GM18498 (cell line): ENCODE measurements at regions not wholly inside any gene's neighbourhood (a gene's known extent, or its start where the extent isn't known, plus 50 kb on each side); places are given as distances from the start of the nearest gene placed in this dataset.

ENCODE experiments used
- ATAC-seq: cut with Tn5 transposase; IDR thresholded peaks from one replicate; pipeline ENCODE4 v1.9.1; 2021; ENCODE audit warnings: mild to moderate bottlenecking, moderate library complexity; ENCODE audit not compliant: unreplicated experiment

DNA sequence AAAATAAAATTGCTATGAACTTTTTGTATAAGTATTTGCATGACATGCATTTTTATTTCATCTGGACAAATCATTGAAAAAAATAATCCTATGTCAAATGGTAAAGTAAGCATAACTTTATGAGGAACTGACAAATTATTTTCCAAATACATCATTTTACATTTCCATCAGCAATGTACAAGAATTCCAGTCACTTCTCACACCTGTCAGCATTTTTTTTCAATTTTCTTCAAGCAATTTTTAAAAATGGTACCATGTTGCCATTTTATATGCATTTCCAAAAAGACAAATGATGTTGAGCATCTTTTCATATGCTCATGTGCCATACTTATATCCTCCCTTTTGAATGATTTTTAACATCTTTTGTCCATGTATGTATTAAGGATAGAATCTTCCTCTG, 961.7 kb upstream of the PIK3C3 start:
- no peak for ATAC-seq

DNA sequence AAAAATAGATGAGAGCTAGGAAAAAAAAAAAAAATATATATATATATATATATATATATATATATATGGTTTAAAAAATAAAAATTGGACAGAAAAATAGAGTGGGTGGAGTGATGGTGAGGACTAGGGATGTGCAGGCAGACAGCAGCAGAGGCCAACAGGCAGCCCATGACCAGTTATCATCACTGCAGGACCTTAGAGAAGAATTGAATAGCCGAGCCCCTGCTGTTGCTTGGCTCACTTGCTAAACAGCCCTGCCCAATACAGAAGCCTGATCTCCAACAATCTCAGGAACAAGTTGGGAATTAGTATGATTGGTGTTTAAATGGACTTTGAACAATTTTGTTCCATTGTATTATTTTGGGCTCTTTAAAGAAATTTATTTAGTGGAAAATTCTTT, 967.5 kb upstream of the PIK3C3 start:
- no peak for ATAC-seq

DNA sequence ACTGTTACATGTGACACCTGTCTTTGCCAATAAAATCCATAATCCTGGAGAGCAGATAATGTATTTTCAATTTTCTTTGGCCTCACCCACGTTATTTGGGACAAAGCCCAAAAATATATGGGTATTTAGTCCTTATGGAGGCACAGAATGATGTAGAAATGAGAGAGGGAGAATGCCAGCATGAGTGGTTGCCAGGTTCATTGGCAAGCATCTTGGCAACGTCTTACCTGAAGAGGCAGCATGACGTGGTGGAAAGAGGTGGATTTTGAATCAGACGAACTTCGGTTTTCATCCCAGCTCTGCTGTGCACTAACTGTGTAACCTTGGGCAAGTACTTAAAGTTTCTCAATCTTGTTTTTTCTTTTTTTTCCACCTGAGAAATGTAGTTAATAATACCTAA, 969.6 kb upstream of the PIK3C3 start:
- ATAC-seq: no peak

DNA sequence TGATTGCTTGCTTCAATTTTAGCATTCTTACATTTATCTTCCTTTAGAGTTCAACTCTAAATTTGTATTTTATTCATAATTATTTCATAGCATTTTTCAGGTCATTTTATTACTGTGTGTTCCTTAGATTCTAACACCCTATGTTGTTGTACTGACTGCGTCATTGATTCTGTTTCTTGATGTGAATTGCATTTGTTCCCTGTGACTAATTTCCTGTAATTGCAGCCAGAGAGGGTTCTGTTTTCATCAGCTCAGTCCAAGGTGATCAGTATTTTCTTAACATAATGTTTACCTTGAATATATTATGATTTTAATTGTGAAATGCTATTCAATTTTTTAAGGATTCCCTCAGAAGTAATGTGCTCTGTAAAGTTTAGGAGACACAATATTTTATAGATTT, 970.2 kb upstream of the PIK3C3 start:
- ATAC-seq: no peak

DNA sequence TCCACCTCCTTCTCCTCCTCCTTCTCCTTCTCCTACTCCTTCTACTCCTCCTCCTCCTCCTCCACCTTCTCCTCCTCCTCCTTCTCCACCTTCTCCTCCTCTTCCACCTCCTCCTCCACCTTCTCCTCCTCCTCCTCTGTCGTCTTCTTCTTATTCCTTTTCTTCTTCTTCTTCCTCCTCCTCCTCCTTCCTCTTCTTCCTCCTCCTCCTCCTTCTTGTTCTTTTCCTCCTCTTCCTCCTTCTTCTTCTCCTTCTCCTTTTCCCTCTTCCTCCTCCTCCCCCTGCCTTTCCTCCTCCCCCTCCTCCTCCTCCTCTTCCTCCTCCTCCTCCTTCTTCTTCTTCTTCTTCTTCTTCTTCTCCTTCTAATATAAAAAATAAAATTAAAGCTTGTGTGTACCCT, 971.2 kb upstream of the PIK3C3 start:
- no peak for ATAC-seq

DNA sequence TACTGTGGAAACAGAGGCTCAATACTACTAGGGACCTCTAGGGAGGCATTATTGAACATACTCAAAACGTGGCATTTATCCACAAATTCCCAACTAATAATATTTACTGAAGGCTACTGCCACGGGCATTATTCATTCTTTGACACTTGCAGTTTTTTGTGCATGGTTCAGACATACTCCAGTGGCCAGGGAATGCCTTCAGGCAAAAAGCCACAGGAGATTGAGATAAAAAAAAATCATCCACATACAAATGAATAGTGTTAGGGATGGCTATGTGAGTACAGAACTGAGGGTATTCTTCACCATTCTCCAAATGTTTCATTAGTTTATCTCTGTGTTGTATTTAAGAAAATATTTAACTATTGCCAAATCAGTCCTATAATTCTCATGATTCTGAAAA, 974.9 kb upstream of the PIK3C3 start:
- no peak for ATAC-seq

DNA sequence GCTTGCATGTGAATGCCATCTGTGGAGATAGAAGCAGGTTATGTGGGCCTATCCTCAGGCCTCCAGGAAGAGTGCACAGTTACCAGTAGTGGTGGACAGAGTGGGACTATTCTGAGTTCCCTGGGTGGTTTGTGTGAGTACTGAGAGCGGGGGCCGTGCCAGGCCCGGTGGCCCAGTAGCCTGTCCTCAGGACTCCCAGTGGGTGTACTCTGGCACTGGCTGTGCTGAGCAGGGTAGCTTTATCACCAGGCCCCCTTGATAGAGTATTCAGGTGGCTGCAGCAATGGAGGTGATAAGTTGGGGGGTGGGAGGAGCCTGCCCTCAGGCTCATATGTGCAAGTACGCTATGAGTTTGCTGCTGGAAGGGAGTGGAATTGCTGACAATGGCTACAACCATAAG, 979.0 kb upstream of the PIK3C3 start:
- no peak for ATAC-seq

DNA sequence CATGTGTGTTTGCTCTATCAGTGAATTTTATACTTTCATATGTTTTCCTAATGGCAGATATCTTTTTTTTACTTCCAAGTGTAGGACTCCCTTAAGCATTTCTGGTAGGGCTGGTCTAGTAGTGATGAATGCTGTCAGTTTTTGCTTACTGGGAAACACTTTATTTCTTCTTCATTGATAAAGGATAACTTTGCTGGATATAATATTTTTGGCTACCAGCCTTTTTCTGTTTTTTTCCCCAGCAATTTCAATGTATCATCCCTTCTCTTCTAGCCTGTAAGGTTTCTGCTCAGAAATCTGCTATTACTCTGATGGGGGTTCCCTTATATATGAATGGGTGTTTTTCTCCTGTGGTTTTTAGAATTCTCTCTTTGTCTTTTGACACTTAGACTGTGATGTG, 980.6 kb upstream of the PIK3C3 start:
- no peak for ATAC-seq

DNA sequence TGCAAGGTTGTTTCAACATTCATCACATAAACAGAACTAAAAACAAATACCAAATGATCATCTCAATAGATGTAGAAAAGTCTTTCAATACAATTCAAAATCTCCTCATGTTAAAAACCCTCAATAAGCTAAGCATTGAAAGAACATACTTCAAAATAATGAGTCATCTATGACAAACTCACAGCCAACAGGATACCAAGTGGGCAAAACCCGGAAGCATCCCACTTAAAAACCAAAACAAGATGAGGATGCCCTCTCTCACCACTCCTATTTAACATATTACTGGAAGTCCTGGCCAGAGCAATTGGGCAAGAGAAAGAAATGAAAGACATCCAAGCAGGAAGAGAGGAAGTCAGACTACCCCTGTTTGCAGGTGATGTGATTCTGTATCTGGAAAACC, 992.2 kb upstream of the PIK3C3 start:
- ATAC-seq: no peak

DNA sequence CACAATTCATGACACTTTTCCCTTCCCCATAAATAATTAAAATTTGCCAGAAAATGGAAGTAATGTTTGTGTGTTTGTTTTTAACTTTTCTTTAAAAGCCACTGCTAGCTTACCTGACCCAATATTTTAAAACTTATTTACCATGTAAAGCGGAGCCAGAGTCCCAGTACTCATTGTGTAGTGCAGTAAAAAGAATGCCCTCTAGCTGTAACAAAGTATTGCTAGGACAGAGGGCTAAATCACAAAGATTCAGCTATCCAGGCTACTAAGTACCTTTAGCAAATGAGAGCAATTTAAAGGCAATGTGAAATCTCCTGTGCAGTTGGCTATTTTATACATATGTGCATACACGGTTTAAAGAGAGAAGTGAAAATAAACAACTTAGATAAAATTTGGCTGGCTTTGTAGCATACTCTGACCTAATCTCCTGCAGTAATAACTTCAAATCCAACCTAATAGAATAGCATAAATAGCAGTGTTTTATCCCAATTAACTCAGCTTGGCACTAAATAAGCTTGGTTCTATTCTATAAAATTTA, 997.4 kb upstream of the PIK3C3 start:
- ATAC-seq: no peak

DNA sequence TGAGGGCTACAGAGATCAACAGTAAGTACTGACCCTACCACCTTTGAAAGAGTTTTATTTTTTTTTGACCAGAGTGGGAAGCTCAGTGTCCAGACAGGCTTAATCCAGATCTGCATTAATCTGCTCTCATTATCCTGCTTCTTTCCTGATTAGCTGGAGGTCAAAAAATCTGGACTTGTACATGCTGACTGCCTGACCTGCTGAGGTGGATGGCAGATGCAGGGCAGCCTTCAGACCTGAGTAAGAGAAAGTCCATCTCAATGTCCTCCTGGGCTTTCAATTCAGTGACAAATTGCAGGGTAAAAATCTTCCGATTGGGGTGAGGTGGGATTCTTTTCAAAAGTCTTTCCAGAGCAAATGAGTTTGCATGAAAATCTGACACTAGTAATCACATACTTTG, 998.8 kb upstream of the PIK3C3 start:
- ATAC-seq: no peak

DNA sequence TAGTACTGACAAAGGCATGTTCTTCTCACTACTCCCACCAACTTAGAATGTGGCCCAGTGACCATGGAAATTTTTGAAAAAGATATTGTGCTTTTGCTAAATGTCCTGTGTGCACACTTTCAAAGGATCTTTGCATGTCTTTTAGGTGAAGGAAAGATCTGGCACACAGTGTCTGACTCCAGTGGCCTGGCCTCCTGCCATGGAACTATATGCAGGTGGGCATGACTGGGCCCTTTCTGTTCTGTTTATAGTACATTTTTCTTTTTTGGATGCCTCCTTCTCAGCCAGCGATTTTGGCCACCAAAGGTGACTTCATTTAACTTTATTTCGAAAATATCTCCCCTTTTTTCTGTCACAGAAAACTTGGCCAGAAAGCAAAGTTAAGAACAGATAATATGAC, 999.7 kb upstream of the PIK3C3 start:
- no peak for ATAC-seq

DNA sequence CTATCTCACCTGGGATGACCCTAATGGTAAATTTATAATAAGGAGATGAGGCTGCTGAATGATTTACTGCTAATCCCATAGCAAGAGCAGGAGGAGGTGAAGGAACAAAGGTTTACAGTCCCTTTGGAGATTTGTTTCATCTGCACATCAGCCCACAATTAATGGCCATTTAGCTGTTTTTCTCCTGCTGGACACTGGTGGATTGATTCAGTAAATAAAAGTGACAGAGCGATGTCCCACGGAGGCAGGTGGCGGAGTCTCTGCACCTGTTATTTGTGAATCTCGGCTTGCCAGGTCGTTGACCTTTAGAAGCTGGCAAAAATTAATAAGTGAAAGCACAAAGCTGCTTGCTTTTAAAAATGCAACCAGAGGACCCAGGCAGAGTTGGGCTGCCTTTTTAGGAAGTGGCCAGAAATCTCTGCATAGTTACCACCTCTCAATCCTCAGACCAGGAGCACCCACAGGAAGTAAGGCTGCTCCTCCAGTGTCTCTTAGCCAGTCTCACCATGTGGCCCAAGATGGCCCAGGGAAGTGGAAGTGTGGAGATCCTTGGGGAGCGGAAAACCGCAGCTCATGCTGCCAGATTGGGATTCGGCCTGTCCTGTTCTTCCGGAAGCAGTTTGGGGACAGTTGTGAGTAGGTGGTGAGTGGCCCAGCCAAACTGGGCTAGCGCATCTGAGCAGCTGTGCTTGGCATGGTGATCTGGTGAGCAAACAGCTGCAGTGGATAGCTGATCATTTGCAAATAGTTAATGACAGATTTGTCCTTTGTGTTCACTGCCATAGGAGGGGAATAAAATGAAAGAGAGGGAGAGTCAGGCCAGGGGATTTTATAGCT, 1005.7 kb upstream of the PIK3C3 start:
- ATAC-seq: no peak

DNA sequence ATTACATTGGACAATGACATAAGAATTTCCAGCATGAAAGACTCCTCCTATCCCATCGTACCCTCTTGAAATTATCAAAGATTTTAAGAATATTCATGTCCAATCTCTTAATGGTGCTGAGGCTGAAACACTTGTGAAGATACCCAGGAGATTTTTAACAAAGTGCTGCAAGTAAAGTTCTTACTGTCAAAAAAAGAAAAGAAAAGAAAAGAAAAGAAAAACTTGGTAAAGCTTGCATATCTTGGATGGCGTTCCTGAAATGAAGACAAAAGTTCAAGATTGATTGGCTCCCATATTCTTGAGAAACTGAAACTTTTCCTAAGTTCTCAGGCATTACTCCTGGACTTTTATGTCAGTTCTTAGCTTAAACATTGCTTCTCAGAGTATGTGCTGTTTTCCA, 1010.5 kb upstream of the PIK3C3 start:
- ATAC-seq: no peak

DNA sequence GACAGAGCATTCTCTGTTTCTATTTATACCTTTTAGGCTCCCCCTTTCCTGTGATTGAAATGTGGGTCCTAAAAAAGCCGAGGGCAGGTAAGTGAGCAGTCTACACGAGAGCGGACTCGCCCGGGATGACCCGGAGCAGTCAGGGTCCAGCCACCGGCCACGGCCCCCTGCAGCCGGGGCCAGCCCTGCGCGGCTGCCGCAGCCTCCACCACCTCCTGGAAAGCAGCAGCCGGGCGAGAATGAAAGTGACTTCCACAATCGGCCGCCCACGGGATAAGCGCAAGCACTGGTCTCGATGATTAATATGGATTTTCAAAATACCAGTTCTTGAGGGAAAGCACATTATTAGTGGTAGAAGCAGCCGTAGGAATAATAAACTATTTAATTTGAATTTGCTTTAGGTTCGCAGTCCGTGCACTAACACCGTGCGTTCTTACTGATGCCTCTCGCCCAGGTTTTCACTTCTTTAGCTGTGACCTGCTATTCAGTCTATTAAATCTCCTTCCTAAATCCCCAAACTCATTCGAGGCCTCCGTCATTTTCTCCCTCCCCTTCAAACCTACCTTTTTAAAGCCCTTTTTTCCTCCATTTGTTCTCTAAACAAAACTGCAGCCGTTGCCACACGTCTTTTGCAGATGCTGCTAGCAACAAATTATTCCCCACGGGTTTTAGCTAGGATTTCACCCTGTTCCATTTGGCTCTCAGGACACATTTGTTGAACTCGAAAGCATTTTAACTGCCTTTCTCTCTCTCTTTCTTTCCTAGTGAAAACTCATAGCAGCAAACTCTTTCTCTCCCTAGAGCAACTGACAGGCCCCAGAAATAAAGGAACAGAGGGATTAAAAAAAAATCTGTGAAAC, 1015.1 kb upstream of the PIK3C3 start:
- no peak for ATAC-seq

DNA sequence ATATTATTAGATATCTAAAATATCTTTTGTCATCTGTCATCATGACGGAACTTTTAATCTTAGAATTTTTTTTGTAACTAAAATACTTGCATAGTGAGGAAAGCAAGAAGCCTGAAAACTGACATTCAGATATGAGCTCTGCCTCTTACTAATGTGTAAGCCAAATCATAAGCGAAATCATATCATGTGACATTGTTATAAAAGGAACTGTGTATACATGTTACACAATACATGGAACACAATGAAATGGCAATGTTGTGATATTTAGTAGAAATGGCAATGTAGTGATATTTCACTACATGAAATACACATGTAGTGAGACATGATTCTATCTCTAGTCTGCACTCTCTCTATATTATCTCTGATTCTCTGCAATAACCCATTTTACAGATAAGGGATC, 1016.4 kb upstream of the PIK3C3 start:
- ATAC-seq: no peak

DNA sequence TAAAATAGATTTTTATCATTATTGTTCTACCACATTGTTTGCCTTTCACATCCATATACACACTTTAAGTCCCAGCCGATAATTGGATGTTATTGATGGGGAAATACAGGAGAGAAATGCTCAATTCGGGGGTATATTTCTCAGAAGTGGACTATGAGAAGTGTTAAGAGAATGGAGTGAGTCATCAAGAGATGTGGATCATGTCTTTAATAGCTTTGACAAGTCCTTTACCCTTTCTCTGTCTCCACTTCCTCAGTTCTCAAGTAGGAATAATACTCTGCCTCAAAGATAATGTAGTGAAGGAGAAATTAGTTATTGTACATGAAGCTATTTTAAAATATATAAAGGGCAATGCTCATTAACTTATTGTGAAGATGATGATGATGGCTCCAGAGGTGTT, 1017.6 kb upstream of the PIK3C3 start:
- no peak for ATAC-seq

DNA sequence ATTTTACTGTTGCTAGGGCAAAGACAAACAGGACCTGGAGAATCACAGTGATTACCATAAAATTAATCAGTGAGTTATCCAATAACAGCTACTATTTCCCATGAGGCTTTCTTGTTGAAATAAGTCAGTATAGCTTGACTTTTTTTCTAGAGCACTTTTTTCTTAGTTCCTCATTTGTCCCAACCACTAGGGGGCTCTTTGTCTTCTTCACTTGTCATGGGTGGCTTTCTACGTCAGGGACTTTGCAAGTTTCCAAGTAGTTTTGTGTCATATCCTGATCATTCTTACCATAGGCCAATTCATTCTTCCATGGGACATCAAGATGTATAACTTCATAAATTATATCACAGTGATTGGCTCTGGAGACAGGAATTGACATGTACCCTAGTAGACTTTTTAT, 1019.6 kb upstream of the PIK3C3 start:
- no peak for ATAC-seq

DNA sequence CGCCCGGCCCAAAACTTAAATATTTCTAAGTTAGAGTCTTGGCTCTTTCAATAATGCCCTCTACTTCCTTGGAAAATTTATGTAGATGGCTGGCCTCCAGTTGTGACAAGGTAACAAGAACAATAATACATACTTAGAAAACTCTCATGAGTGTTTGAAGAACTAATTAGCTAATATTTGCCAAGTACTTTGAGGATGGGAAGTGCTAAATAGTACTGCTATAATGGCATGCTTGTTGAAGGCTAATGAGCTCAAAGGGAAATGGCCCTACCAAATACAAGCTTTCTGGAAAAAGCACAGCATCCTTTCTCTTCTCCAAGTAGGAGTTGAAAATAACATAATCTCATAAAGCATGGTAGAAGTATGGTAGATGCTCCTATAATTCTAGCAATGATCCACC, 1022.2 kb upstream of the PIK3C3 start:
- no peak for ATAC-seq

DNA sequence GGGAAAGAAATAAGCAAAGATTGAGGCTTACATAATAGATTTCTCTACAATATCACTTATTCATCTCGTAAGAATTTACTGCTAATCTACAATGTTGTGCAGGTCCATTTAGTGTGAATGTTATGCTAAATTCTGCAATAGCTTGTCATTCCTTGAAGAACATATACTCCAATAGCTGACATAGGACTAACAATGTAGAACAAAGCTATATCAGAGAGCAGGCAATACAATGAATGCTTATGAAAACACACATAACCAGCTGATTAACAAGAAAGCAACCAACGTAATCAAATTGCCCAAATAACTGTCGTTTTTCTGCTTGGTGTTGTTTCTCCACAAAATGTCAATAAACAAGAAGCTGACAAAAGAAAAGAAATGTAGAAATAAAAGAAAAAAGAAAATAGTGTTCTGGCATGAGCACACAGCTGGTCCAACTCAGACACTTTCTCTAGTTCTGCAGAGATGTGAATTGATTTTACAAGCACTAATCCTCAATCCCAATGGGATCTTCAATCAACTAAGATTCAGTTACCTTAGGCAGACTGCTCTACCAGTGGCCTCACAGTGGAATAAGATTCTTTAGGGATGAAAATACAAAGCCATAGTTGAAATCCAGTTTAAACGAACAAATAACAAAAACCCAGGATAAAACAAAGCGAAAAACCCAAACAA, 1024.7 kb upstream of the PIK3C3 start:
- no peak for ATAC-seq

DNA sequence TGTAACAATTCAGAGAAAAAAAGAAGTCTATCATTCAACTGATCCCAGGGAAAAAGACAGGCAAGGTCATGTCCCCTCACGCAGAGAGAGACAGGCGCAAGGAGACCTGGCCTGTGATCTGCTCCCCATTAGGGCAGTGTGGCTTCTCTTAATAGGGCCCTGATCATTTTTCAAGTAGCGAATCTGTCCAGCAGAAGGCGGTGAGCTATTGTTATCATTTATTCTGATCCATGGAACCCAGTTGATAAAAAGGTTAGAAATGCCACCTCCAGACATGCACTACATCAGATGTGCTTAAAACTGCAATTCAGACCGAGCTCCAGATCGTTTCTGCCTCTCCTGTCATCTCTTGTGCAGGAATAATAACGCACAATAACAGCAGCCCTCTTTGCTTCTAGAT, 1025.6 kb upstream of the PIK3C3 start:
- ATAC-seq: no peak

DNA sequence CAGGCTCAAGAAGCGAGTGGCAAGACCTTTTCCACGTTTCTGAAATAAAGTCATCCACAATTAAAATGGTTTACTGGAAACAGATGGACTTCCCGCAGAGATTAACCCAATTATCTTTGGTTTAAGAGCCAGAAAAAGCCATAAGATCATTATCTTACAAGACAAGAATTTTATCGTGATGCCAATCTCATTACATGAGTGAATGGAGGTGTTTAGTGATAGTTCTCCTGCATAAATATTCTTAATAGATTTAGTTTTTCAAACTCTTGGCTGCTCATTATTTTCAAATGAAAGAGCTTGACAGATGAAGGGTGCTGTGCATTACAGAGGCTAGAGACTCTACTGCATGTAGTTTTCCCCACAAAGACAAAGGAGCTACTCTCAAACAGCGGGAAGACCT, 1028.4 kb upstream of the PIK3C3 start:
- no peak for ATAC-seq
